ENCODE measurements at regions not wholly inside any gene's neighbourhood (a gene's known extent, or its start where the extent isn't known, plus 50 kb on each side); places are given as distances from the start of the nearest gene placed in this dataset.

DNA sequence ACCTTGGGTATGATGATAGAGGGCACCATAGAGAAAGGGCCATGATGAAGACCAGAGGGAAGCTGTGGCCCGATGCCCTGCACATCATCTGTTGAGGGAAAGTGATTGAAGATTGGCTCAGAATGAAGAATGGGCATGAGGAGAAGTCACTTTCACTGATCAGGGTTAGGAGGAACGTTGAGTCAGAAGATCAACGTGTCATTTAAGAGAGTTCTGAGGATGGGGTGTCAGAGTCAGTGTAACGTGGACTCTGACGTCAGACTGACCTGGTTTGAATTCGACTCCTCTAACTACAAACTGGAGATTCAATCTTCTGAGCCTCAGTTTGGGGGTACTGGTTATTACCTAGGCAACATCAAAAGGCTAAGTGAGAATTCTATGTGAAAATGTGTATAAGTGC, 352.6 kb downstream of the DDX10 start:
- TF ChIP-seq, protein P1, sequence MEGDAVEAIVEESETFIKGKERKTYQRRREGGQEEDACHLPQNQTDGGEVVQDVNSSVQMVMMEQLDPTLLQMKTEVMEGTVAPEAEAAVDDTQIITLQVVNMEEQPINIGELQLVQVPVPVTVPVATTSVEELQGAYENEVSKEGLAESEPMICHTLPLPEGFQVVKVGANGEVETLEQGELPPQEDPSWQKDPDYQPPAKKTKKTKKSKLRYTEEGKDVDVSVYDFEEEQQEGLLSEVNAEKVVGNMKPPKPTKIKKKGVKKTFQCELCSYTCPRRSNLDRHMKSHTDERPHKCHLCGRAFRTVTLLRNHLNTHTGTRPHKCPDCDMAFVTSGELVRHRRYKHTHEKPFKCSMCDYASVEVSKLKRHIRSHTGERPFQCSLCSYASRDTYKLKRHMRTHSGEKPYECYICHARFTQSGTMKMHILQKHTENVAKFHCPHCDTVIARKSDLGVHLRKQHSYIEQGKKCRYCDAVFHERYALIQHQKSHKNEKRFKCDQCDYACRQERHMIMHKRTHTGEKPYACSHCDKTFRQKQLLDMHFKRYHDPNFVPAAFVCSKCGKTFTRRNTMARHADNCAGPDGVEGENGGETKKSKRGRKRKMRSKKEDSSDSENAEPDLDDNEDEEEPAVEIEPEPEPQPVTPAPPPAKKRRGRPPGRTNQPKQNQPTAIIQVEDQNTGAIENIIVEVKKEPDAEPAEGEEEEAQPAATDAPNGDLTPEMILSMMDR (IDR thresholded peaks at IDR 0.05; ENCODE audit: control insufficient read depth, insufficient read depth, low read depth, low read length, missing control alignments), result no peak
- no peak overlapping the region for H3K4me3 ChIP-seq (ENCODE audit: control insufficient read depth, low read depth, low read length)
- no peak for DNase-seq (ENCODE audit: low read depth)

DNA sequence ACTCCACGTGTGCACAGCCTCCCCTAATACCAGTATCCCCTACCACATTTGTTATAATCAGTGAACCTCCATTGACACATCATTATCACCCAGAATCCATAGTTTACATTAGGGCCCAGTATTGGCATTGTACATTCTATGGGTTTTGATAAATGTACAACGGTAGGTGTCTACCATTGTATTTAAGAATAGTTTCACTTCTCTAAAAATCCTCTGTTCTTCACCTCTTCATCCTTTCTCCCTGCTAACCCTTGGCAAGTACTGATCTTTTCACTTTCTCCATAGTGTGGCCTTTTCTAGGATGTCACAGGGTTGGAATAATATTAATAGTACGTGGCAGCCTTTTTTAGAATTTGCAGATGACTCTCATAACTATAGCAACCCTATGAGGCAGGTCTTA, 353.8 kb downstream of the DDX10 start:
- no peak for DNase-seq (ENCODE audit: low read depth)
- no peak overlapping the region for H3K4me3 ChIP-seq (ENCODE audit: control insufficient read depth, low read depth, low read length)
- TF ChIP-seq, protein P1 (IDR thresholded peaks at IDR 0.05; ENCODE audit: control insufficient read depth, insufficient read depth, low read depth, low read length, missing control alignments), result no peak

DNA sequence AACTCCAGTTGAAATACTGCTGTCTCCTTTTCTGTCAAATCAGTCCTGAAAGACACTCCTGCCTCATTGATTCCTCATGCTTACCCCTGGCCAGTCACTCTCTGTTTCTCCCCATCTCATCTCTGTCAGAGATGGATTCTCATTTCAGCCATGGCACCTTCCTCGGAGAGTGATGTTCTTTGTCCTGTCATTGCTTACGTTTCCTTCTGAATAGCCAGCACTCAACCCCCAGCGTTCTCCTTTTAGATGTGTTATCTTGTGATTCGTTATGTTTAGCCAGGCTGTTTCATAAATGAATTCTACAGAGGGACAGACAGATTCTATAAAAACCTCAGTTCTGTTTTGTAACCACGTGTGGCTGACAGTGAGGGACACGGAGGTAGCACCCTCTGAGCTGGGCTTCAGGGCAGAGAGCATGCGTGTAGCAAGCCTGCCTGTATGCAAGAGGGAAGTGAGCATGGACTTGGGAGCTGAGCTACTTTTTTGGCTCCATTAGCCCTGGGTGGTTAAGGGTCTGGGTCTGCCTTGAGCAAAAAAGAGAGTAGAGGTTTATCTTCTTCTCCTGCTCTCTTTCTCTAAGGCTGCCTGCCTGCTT, 354.6 kb downstream of the DDX10 start:
- DNase-seq (ENCODE audit: low read depth), result no peak
- no peak overlapping the region for H3K4me3 ChIP-seq (ENCODE audit: control insufficient read depth, low read depth, low read length)
- TF ChIP-seq, protein P1 (IDR thresholded peaks at IDR 0.05; ENCODE audit: control insufficient read depth, insufficient read depth, low read depth, low read length, missing control alignments), result no peak

DNA sequence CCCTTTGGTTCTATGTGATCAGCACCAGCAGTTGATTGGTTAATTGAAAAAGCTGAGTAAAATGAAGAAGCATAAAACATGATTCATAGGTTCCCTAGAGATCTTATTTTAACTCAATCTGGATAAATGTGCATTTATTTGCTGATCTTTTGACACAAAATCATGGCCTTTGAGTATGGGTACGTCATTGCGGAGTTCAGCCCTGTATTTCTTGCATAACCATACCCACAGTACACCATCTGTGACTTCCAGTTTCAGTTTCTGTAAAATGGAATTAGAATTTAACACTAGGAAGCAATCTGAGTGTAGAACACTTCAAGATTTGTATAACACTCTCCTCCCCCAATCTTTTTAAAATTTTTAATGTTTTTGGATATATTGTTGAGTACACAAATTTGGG, 358.2 kb downstream of the DDX10 start:
- TF ChIP-seq, protein P1 (IDR thresholded peaks at IDR 0.05; ENCODE audit: control insufficient read depth, insufficient read depth, low read depth, low read length, missing control alignments), result no peak
- no peak overlapping the region for H3K4me3 ChIP-seq (ENCODE audit: control insufficient read depth, low read depth, low read length)
- no peak for DNase-seq (ENCODE audit: low read depth)

DNA sequence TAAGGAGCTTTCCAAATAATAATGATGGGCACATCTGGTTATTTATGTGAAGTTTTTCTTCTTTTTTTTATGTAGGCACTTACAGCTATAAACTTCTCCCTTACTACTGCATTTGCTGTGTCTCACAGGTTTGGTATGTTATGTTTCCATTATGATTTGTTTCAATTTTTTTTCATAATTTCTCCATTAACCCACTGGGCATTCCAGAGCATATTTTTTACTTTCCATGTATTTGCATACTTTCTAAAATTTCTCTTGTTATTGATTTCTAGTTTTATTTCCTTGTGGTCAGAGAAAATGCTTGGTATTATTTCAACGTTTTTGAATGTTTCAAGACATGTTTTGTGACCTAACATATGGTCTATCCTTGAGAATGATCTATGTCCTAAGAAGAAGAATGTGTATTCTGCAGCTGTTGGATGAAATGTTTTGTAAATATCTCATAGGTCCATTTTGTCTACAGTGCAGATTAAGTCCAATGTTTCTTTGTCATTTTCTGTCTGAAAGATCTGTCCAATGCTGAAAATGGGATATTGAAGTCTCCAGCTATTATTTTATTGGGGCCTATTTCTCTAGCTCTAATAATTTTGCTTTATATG, 362.1 kb downstream of the DDX10 start:
- no peak for DNase-seq (ENCODE audit: low read depth)
- H3K4me3 ChIP-seq (ENCODE audit: control insufficient read depth, low read depth, low read length), result no peak overlapping the region
- TF ChIP-seq, protein P1 (IDR thresholded peaks at IDR 0.05; ENCODE audit: control insufficient read depth, insufficient read depth, low read depth, low read length, missing control alignments), result no peak

DNA sequence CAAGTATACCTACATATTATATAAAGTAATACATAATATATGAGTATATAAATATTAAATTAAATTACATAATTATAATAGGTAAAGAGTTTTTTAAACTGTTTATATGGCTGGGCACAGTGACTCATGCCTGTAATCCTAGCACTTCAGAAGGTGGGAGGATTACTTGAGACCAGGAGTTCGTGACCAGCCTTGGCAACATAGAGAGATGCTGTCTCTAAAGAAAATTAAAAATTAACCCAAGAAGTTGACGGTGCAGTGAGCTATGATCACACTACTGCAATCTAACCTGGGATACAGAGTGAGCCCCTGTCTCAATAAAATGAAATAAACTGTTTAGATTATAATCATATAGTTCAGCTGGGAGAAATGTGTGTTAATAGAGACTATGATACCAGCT, 363.0 kb downstream of the DDX10 start:
- DNase-seq (ENCODE audit: low read depth), result no peak
- TF ChIP-seq, protein P1 (IDR thresholded peaks at IDR 0.05; ENCODE audit: control insufficient read depth, insufficient read depth, low read depth, low read length, missing control alignments), result no peak

More for the DNA sequence above, 363.0 kb downstream of the DDX10 start:
- H3K4me3 ChIP-seq (ENCODE audit: control insufficient read depth, low read depth, low read length), result no peak overlapping the region
